NAMALWA (cell line): ENCODE measurements at regions not wholly inside any gene's neighbourhood (a gene's known extent, or its start where the extent isn't known, plus 50 kb on each side); places are given as distances from the start of the nearest gene placed in this dataset.

Source experiments
- DNase-seq: peaks from one replicate; pipeline ENCODE4 v3.0.0-alpha.2; 2015; ENCODE audit warnings: low spot score

DNA sequence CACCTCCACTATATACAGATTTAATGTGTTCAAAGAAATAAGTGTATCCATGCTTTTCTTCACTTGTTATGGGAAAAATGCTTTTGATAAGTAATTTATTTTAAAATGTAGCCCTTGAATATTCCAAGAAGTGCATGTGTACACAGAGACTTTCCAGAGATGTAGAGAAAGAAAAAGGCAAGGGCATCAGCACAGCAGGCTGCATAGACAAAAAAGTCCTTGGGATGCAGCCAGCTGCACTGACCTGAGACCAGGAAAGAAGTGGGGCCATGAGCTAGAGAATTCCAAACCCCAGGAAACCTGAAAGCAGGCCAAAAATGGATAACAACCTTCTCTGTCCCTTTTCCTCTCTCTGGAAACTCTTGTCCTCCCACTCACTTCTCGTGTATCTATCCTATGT lies 51.6 kb upstream of the PRDM8 start:
- no peak for DNase-seq

DNA sequence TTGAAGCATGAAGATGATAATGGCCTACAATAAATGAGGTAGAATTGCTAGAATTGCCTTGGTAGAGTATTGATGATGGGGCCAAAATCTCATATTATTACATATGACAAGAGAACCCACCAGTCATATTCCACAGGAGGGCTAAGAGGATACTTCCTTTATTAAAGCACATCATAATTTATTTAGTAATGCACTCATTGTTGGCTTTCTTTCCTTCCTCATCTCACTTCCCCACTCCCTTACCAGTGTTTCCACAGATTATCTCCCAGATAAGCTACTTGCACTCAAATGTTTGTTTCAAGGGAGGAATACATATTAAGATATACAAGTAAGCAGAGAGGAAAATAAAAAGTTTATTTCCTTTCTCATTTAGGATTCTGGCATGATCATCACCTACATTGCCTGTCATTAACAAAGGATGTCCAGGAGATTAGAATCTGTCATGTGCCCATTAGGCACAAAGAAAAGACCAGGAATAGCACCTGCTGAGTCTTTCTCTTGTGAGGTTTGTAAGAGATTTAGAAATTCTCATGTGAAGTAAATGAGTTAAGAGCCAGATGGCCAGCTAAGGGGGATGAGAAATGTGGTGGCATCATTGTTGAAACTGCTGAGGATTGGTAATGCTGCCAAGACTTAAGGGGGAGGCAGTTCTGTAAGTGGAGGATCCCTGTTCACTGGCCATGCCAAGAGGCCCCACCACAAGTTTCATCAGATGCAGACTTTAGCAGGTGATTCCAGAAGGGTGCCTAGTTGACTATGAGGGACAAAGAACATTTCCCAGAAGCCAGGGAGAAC lies 52.4 kb upstream of the PRDM8 start:
- no peak for DNase-seq

DNA sequence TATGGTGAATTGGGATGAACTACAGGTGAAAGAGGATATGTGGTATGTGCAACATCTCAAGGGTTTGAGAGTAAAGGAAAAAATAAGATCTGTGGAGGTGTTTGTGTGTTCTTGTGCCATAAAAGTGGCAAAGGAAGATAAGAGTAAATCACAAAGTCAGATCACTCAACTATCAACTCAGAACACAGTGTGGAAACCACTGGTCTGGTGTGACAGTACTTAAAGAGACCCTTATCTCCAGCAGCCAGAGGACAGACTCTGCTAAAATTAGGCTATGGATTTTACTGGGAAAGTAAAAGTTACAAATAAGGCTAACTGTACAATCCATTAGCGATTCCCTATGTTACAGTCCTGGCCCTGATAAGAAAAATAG lies 54.0 kb upstream of the PRDM8 start:
- no peak for DNase-seq

DNA sequence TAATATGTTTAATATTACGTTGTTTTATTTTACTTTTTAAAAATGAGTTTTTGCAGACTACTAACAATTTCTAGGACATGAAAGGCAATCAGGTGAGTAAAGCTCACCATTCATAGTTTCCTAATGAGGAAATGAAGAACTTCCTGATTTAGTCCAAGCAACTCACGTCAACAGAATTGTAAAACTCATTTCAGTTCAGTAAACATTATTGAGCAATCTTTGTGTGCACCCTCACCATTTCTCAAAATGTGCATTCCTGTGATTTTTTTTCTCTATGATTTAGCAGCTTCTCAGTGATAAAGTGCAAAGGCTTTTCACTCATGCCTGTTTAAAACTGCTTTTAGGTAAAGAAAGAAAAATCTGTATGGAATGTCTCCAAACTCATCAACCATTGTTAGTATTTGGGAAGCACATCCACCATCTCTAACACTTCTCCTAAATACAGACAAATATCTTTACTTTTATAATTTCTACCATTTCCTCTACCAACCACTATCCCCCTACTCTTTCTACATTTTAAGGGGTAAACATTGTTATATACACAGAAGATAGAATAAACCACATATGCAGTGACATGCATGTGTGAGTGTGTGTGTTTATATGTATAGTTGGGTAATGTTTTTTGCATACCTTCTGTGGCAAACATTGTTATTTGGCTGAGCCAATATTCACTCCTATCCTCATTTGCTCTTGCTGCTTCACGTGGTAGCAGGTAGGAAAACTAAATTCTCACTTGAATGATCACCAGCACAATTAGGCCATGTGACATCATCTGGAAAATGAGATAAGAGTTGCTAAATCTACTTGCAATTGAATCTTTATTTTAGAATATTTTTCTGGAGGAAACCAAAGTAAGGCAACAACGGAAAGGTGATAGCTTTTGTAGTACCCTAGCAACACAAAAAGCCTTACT lies 54.7 kb upstream of the PRDM8 start:
- no peak for DNase-seq

DNA sequence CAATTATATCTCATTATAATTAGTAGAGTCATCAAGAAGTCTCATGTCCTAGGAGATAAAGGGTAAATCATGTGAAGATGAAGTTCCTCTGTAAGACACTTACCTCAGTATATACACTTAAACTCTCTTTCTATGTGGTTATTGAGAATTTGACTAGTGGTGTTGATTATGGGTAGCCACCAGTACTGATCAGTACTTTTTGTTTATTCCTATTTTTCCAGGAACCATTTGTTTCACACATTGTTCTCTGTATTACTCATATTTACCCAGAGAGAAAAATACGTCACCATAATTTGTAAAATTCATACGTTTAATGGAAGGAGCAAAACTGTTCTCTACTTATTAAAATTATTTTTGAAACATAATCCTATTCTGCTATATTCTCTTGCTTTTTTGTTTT lies 55.8 kb upstream of the PRDM8 start:
- DNase-seq: no peak

DNA sequence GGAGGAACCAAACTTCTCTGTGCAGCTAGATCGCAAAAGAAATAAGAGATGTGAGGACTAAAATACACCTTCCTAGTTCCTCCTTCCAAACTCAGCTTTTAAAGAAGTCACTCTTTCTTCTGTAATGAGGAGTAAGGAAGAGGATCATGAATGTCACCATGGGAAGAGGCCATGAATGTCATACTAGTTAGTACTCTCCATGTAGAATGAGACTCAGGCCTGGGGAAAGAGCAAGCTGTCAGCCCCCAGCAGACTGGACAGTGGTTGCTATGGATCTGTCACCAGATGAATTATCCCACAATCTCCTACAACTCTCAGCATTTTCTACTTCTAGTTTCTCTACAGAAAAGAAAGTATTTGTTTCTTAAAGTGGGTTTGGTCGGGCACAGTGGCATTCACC lies 57.1 kb upstream of the PRDM8 start:
- DNase-seq: no peak

DNA sequence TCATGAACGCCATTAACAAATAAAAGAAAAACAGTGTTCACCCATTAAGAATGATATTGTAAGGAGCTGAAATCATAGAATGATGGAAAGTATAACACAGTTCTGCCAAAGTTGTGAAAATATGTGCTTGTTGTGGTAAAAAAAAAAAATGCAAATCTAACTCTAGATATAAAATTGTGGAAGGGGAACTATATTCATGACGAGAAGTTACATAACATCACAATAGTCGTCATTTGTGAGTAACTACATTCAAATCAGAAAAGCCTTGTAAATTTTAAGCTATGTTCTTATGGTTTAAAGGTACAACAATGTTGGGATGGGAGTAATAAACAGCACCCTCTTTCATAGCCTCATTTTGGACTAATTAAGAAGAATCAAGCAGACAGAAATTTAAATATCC lies 57.6 kb upstream of the PRDM8 start:
- no peak for DNase-seq

DNA sequence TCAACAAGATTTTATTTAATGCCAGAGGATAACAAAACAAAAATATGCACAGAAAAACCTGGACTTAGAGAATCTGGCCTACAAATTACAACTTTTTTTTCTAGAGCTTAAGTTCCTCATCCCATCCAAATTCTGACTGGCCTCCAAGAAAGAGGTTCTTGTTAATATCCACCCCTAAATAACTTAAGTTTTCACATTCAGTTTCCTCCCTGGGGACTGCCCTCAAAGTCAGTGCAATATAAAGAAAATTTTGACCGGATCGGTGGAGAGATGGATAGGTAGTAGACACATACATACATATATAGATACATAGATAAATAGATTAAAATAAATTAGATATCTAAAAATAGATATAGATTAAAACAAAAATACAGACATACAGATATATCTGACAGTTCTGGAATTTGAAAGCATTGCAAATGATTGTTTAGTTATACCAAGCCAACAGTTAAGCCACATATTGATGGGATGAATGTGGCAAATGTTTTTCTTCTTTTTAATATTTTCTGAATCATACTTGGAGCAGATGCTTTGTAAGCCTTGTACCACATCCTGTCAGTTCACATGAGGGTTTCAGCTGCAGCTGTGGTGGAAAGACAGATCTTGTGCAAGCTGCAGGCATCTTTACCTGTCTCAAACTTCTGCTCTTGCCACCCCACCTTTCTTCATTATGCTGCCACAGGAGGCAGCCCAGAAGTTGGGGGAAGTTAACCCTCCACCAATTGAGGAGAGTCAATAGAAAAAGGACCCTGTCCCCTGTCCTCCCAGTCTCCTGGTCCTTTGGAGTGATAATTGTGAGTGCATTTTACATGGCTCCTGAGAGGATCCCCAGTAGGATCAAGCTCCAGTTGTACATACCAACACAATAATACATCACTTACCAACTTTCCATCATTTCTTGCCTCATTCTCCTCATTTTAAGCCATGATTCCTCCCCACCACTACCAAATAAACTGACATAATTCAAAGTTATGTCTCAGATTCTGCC lies 58.5 kb upstream of the PRDM8 start:
- DNase-seq: peak; percentile 27

DNA sequence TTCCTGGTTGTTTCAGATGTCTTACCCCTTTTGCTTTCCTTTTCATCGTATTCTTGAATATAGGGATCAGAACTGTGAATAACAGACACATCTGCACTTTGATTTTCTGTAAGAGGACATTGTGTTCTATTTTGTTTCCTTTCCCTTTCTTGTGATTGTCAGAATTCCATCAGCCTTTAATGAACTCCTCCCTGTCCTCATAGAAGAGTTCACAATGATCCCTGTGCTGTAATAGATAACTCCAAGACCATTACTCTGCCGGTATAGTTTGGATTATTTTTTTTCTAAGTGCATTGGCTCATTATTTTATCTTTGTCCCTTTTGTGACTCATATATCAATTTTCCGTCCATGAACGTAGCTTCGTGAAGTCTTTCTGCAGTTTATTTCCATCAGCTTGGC lies 59.7 kb upstream of the PRDM8 start:
- DNase-seq: no peak

DNA sequence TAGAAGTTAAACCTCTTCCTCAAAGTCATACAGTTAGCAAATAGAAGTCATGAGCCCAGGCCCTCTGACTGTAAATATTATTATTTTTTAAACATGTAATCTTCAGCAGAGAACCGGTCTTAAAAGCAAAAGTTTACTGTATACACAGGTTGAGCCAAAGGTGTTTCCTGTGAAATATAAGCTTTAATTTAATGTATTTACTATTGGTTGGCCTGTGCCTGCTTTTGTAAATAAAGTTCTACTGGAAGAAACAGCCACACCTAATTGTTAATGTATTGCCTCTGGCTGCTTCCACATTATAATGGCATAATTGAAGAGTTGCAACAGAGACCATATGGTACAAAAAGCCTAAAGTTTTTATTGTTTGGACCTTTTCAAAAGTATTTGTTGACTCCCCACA lies 61.0 kb upstream of the PRDM8 start:
- DNase-seq: no peak

DNA sequence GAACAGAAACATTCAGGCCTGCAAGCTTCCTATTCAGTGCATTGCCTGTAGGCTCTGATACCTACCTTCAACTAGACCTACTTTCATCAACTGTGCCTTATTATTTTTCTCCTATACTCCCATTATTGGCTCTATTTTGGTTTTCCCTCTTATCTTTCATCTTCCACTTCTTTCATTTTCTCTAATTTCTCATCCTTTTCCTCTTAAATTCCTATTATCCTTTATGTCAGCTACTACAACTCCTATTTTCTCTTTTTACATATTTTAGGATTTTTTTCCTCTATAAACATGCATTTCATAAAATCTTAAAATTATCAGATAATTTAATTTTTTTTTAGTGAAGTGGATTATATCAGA lies 61.6 kb upstream of the PRDM8 start:
- DNase-seq: no peak

DNA sequence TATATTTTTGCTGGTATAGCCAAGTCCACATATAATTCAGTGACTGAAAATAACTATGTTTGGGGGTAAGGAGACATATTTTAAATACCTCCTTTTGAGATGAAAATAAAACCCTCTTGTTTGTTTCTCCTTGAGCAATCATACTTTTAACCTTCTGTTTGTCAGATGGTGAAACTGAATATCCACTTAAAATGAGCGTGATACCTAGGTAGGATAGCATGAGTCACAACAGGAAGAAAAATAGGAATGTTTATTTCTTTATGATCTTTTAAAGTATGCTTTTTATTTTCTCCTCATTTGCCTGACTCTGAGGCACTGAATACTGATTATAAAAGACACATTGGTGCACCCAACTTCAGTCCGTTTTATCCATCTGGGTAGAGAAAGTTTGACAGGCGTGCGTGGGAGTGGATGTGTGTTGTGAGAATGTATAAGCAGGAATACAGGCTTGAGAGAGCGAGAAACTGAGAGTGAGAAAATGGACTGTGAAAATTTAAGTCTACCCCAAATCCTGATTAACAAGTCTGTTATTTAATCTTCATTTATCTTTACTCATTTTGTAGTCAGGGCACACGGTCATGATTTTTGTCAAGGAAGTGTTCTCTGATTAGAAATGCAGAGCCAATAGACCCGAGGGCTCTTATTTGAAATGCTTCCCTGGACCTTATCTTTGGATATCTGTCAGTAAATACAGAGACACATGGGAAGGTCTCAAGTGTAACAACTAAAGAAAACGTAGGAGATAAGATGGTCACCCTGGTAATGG lies 62.1 kb upstream of the ANTXR2 start:
- no peak for DNase-seq

DNA sequence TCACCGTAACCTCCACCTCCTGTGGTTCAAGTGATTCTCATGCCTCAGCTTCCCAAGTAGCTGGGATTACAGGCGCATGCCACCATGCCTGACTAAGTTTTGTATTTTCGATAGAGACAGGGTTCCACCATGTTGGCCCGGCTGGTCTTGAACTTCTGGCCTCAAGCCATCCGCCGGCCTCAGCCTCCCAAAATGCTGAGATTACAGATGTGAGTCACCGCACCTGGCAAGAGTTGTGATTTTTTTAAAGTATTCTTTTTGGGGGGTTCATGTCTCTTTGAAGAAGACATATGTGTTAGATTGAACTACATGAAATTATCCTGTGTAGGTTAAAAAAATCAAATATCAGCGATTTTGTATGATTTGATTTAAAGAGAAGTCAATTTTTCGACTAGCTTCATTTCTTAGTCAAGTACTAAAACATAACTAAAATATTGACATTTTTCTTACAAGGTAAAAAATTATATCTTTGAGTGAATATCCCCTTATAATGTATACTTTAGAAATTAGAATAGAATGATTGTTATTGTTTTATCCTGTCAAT lies 60.3 kb upstream of the ANTXR2 start:
- DNase-seq: no peak

DNA sequence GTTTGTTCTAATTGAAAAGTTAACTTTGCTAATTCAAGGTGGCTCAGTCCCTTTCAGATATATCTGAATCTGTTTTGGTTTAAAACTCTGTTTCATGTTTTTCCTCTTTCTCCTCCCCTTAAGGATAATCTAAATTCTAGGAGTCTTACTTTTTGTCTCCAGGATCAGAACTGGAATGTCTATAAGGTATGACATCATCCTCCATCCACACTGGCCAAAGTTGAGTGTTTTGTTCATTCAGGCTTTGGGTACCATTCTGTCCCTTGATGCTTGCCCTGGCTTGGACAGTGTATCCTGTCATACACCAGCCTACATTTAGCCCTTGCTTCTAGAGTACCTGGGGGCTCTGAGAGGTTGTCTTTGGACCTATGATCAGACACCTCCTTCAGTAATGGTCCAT lies 56.8 kb upstream of the ANTXR2 start:
- DNase-seq: no peak

DNA sequence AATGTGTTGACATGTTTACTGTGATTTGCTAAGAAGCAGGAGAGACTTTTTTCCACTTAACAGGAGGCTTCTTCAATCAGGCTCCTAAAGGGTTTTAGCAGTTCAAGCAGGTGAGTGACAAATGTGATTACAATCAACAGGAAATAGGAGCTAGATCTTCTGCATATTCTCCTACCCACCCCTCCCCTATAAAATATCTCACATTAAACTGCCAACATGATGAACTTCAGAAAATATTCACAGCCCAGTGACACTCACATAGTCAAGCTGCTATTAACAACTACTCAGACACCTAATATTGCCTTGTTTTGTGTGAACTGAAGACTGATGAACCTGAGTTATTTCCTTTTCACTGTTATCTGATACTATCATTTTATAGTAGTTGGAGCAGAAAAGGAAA lies 55.9 kb upstream of the ANTXR2 start:
- no peak for DNase-seq

DNA sequence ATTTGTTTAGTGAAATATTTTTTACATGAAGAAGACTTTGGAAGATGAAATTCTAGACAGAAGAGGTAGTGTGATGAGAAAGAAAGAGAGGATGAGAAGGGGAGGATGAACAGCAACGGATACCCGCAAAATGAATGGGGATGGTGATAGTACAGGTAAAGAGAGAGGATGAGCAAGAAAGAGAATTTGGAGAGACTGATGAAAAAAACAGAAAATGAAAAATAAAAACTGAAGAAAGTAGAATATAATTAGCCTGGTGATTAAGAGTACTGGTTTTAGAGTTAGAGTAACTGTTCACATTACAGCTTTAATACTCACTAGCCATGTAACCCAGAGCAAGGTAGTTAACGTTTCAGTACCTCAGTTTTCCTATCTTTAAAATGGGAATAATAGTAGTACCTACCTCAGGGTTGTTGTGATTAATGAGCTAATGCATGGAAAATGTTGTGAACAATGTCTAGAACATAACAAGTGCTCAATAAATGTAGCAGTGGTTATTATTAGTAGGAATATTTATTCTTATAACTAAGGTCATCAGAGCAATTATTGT lies 54.9 kb upstream of the ANTXR2 start:
- no peak for DNase-seq

DNA sequence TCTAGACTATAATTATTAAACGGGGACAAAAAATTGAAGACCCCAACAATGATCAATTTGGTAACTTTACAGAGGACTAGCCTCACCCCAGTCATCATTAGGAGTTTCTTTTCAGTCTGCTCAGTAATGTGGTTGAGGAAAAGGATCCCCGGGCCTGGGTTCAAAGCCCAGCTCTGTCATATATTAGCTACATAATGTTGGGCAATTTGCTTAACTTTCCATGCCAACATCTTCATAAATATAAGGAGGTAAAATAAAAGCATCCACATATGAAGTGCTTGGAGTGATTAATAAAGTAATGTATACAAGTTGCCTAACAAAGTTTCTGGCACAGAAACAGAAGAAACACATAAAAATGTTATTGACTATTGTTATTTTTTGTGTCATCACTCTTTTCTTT lies 53.4 kb upstream of the ANTXR2 start:
- DNase-seq: no peak

DNA sequence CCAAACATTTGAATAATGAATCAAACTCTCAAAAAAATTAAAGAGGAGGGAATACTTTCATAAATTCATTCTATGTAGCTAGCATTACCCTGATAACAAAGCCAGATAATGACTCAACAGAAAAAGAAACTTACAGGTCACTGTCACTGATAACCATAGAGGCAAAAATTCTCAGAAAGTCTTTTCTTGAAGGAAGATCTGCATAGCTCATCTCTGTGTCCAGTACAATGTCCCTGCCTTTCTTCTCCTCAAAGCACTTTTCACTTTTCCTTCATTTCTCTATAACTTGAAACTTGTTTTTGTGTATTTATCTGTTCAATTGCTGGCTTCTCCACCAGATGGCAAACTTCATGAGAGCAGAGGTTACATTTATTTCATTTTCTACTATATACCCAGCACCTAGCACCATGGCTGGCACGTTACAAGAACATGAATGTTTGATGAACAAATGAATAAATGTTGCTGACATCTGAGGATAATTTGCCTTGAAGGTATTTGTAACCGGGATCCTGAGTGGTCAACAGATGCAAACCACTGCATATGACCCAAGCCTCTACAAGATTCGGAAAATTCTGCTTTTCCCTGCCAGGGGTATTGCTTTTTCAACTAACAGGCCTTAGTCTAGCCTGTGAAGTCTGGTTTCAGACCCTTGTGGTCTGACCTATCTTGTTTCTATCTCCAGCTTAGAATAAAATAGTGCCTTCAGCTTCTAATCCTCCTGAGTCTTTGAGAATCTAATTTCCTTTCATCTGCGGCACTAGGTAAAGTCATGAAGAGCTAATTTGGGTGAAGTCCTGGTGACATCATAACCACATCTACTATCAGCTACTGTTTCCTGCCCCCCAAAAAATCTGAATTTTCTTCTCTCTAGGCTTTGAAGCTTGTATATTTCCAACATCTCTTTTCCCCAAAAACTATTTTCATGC lies 52.5 kb upstream of the ANTXR2 start:
- DNase-seq: peak; percentile 55

DNA sequence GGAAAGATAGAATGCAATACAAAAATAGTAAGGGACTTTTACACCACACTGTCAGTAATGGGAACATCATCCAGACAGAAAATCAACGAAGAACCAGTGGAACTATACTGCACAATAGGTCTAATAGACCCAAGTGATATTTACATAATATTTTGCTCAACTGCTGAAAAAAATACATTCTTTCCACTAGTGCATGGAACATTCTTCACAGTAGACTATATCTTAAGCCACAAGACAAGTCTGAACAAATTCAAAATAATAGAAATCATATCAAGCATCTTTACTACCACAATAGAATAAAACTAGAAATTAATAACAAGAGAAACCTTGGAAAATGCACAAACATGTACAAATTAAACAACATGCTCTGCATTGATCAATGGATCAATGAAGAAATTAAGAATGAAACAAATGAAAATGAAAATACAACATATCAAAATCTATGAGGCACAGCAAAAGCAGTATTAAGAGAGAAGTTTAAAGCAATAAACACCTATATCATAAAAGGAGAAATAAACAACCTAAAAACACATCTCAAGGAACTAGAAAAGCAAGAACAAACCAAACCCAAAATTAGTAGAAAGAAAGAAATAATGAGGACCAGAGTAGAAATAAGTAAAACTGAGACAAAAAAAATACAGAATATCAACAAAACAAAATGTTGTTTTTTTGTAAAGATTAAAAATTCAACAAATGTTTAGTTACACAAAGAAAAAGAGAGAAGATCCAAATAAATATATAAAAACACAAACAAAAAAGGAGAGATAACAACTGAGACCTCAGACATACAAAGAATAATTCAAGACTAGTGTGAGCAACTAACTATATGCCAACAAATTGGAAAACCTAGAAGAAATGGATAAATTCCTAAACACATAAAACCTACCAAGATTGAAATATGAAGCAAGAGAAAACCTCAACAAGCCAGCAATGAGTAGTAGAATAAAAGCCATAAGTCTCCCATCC lies 51.5 kb upstream of the ANTXR2 start:
- no peak for DNase-seq
